Liver (tissue), 7 donors: ENCODE measurements at regions not wholly inside any gene's neighbourhood (a gene's known extent, or its start where the extent isn't known, plus 50 kb on each side); places are given as distances from the start of the nearest gene placed in this dataset.

ENCODE experiments used
- DNase-seq: peaks from one replicate; pipeline ENCODE4 v3.0.0-alpha.2; 2017; ENCODE audit warnings: low spot score
- H3K27ac ChIP-seq, 2 donors: one replicate each; pipeline ENCODE4 v1.7.0; 2013; ENCODE audit warnings: inconsistent platforms in 2 of 2, low read length in 2 of 2, control low read depth in 1 of 2, low read depth in 1 of 2, mild to moderate bottlenecking in 1 of 2
- H3K27me3 ChIP-seq, 4 donors: one replicate each; pipeline versions ENCODE4 v1.6.1 to v1.7.0; 2013; ENCODE audit warnings: low read length in 3 of 4, inconsistent platforms in 1 of 4, mild to moderate bottlenecking in 1 of 4, moderate library complexity in 1 of 4; ENCODE audit not compliant: control insufficient read depth in 4 of 4, insufficient read depth in 4 of 4
- H3K36me3 ChIP-seq, 4 donors: one replicate each; pipeline versions ENCODE4 v1.6.1 to v1.7.0; 2013; ENCODE audit warnings: low read length in 3 of 4, mild to moderate bottlenecking in 3 of 4, low read depth in 1 of 4, moderate library complexity in 1 of 4; ENCODE audit not compliant: control insufficient read depth in 4 of 4, insufficient read depth in 3 of 4
- H3K4me1 ChIP-seq, 4 donors: one replicate each; pipeline versions ENCODE4 v1.6.1 to v1.7.0; 2013; ENCODE audit warnings: low read length in 3 of 4, mild to moderate bottlenecking in 3 of 4, moderate library complexity in 1 of 4; ENCODE audit not compliant: control insufficient read depth in 4 of 4, insufficient read depth in 4 of 4
- H3K4me3 ChIP-seq, 3 donors: one replicate each; pipeline versions ENCODE4 v1.6.1 to v1.7.0; 2013; ENCODE audit warnings: low read length in 3 of 3, control low read depth in 1 of 3, low read depth in 1 of 3, mild to moderate bottlenecking in 1 of 3
- H3K9ac ChIP-seq, 2 donors: one replicate each; pipeline ENCODE4 v1.7.0; 2013; ENCODE audit warnings: low read length in 2 of 2, mild to moderate bottlenecking in 2 of 2, moderate library complexity in 2 of 2, control low read depth in 1 of 2, low read depth in 1 of 2
- H3K9me3 ChIP-seq, 4 donors: one replicate each; pipeline versions ENCODE4 v1.6.1 to v1.7.0; 2013; ENCODE audit warnings: low read length in 3 of 4; ENCODE audit not compliant: control insufficient read depth in 4 of 4
- ATF3 ChIP-seq: IDR thresholded peaks from 2 replicates; pipeline ENCODE4 v1.6.1; 2016; ENCODE audit warnings: antibody characterized with exemption
- EGR1 ChIP-seq, 2 donors: IDR thresholded peaks; 2 replicates each; pipeline ENCODE4 v1.6.1; 2016 to 2018; ENCODE audit warnings: antibody characterized with exemption in 2 of 2, low read depth in 2 of 2
- FOXA1 ChIP-seq: IDR thresholded peaks from 2 replicates; pipeline ENCODE4 v1.6.1; 2016; ENCODE audit warnings: antibody characterized with exemption
- FOXA2 ChIP-seq: IDR thresholded peaks from 2 replicates; pipeline ENCODE4 v1.6.1; 2016; ENCODE audit warnings: antibody characterized with exemption
- GABPA ChIP-seq, 2 donors: IDR thresholded peaks in 1 of 2; conservative IDR thresholded peaks in 1 of 2; 2 replicates each; pipeline ENCODE4 v1.6.1; 2016; ENCODE audit warnings: antibody characterized with exemption in 2 of 2, mild to moderate bottlenecking in 1 of 2, moderate library complexity in 1 of 2
- HNF4A ChIP-seq, 2 donors: conservative IDR thresholded peaks; 2 replicates each; pipeline ENCODE4 v1.6.1; 2016; ENCODE audit warnings: antibody characterized with exemption in 2 of 2, mild to moderate bottlenecking in 2 of 2
- HNF4G ChIP-seq: IDR thresholded peaks from 2 replicates; pipeline ENCODE4 v1.6.1; 2016; ENCODE audit warnings: antibody characterized with exemption
- JUND ChIP-seq, 2 donors: IDR thresholded peaks; 2 replicates each; pipeline ENCODE4 v1.6.1; 2016; ENCODE audit warnings: antibody characterized with exemption in 2 of 2
- MAX ChIP-seq: IDR thresholded peaks from 2 replicates; pipeline ENCODE4 v1.6.1; 2016; ENCODE audit warnings: antibody characterized with exemption
- NR2F2 ChIP-seq: IDR thresholded peaks from 2 replicates; pipeline ENCODE4 v1.6.1; 2016; ENCODE audit warnings: antibody characterized with exemption
- RAD21 ChIP-seq, 2 donors: IDR thresholded peaks; 2 replicates each; pipeline ENCODE4 v1.6.1; 2016; ENCODE audit warnings: antibody characterized with exemption in 2 of 2, mild to moderate bottlenecking in 2 of 2
- RXRA ChIP-seq, 2 donors: IDR thresholded peaks; 2 replicates each; pipeline ENCODE4 v1.6.1; 2017 to 2018; ENCODE audit warnings: antibody characterized with exemption in 2 of 2, mild to moderate bottlenecking in 1 of 2
- SP1 ChIP-seq: IDR thresholded peaks from 2 replicates; pipeline ENCODE4 v1.6.1; 2018; ENCODE audit warnings: antibody characterized with exemption, mild to moderate bottlenecking
- TAF1 ChIP-seq: conservative IDR thresholded peaks from 2 replicates; pipeline ENCODE4 v1.6.1; 2016; ENCODE audit warnings: antibody characterized with exemption, mild to moderate bottlenecking
- YY1 ChIP-seq: IDR thresholded peaks from 2 replicates; pipeline ENCODE4 v1.6.1; 2016; ENCODE audit warnings: antibody characterized with exemption, mild to moderate bottlenecking
- ZBTB33 ChIP-seq: IDR thresholded peaks from 2 replicates; pipeline ENCODE4 v1.6.1; 2016; ENCODE audit warnings: antibody characterized with exemption
- WGBS: extraction: QIAGEN DNeasy Blood & Tissue Kit; methylation state at CpG from one replicate; pipeline ENCODE4 v1.1.7; 2013; 5-methylcytosine and 5-hydroxymethylcytosine counted together
- TF ChIP-seq, protein P1 (sequence below): IDR thresholded peaks from 2 replicates; pipeline ENCODE4 v1.6.1; 2016; ENCODE audit warnings: antibody characterized with exemption, mild to moderate bottlenecking
- donor health status: healthy.
- donor health status: healthy.
- donor health status: healthy.
- donor health status: healthy.

- Histone ChIP-seq H3K9me3 (no peaks in the 10 kb centered on the region), H3K27me3 (no peaks in the 10 kb centered on the region), H3K27ac (no peak overlapping the region), H3K4me3 (no peak overlapping the region), H3K36me3 (no peaks in the 10 kb centered on the region), H3K4me1 (no peaks in the 10 kb centered on the region), H3K9ac (no peak overlapping the region)
- DNase-seq, result no peak
- WGBS, result 79% methylated on average over 2 of the region's 2 CpGs
- TF ChIP-seq ZBTB33 (no peak), GABPA (IDR thresholded peaks at IDR 0.05 in 1 of 2, conservative IDR thresholded peaks at IDR 0.05 in 1 of 2) (no peak), FOXA2 (no peak), NR2F2 (no peak), JUND (IDR thresholded peaks at IDR 0.05) (no peak), RAD21 (IDR thresholded peaks at IDR 0.05) (no peak), RXRA (IDR thresholded peaks at IDR 0.05) (no peak), HNF4A (conservative IDR thresholded peaks at IDR 0.05) (no peak), MAX (no peak), YY1 (no peak), TAF1 (no peak), SP1 (no peak)
Observed at GRCh38 chr3:95453242-95453641, 1361.2 kb upstream of the EPHA6 start.

DNA sequence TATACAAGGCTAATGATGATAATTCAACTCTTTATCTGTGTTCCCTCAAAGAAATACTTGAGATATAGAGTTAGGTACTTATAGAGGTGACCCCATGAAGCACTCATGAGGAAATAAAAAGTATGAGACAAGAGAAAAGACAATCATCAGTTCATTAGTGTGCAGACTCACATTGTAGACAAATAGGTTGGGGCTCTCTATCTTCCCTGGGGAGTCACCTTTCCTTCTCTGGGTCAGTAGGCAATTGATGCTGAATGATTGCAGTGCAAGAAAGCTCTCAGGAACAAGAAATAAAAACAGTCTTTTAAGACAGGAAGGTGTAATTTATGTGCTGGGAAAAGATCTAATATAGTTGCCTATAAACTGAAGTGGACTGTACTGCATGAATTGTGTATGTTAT is 1357.6 kb upstream of the EPHA6 start:
- no peak overlapping the region for H3K9ac ChIP-seq
- H3K27me3 ChIP-seq, result no peaks in the 10 kb centered on the region
- H3K36me3 ChIP-seq, result no peaks in the 10 kb centered on the region
- H3K4me1 ChIP-seq, result no peaks in the 10 kb centered on the region
- H3K4me3 ChIP-seq, result no peak overlapping the region
- H3K27ac ChIP-seq, result no peak overlapping the region
- DNase-seq, result no peak
- H3K9me3 ChIP-seq, result no peaks in the 10 kb centered on the region
- TF ChIP-seq YY1, result no peak

DNA sequence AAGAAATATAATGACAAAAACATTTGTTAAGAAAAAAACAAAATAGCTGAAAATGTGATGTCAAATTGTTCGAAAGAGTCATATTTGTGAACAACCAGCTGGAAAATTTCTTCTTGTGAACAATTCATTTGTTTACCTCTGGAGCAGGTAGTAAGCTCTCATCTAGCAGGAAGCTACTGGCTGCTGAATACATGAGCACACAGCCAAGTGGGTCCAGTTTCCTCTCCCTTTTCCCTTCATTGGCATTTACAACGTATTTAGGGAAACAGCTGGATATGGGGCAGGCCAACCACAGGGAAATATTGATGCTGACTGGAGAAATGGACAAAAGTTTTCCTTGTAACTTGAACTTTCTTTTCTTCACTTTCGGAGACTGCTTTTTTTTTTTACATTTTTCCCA is 1354.7 kb upstream of the EPHA6 start:
- 72% methylated on average over 3 of the region's 3 CpGs for WGBS
- DNase-seq, result no peak

More for the DNA sequence above, 1354.7 kb upstream of the EPHA6 start:
- Histone ChIP-seq H3K9ac (no peak overlapping the region), H3K4me3 (no peak overlapping the region), H3K36me3 (no peaks in the 10 kb centered on the region), H3K4me1 (no peaks in the 10 kb centered on the region), H3K27me3 (no peaks in the 10 kb centered on the region), H3K27ac (no peak overlapping the region), H3K9me3 (no peaks in the 10 kb centered on the region)
- TF ChIP-seq FOXA1 (no peak), JUND (IDR thresholded peaks at IDR 0.05) (no peak), TAF1 (no peak), HNF4G (no peak), ATF3 (no peak), GABPA (IDR thresholded peaks at IDR 0.05 in 1 of 2, conservative IDR thresholded peaks at IDR 0.05 in 1 of 2) (no peak), NR2F2 (no peak), MAX (no peak), EGR1 (IDR thresholded peaks at IDR 0.05; ENCODE audit: low read depth in 2 of 2) (no peak), YY1 (no peak)
- TF ChIP-seq, protein P1, sequence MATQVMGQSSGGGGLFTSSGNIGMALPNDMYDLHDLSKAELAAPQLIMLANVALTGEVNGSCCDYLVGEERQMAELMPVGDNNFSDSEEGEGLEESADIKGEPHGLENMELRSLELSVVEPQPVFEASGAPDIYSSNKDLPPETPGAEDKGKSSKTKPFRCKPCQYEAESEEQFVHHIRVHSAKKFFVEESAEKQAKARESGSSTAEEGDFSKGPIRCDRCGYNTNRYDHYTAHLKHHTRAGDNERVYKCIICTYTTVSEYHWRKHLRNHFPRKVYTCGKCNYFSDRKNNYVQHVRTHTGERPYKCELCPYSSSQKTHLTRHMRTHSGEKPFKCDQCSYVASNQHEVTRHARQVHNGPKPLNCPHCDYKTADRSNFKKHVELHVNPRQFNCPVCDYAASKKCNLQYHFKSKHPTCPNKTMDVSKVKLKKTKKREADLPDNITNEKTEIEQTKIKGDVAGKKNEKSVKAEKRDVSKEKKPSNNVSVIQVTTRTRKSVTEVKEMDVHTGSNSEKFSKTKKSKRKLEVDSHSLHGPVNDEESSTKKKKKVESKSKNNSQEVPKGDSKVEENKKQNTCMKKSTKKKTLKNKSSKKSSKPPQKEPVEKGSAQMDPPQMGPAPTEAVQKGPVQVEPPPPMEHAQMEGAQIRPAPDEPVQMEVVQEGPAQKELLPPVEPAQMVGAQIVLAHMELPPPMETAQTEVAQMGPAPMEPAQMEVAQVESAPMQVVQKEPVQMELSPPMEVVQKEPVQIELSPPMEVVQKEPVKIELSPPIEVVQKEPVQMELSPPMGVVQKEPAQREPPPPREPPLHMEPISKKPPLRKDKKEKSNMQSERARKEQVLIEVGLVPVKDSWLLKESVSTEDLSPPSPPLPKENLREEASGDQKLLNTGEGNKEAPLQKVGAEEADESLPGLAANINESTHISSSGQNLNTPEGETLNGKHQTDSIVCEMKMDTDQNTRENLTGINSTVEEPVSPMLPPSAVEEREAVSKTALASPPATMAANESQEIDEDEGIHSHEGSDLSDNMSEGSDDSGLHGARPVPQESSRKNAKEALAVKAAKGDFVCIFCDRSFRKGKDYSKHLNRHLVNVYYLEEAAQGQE, result no peak
